ENCODE measurements at regions not wholly inside any gene's neighbourhood (a gene's known extent, or its start where the extent isn't known, plus 50 kb on each side); places are given as distances from the start of the nearest gene placed in this dataset.

DNA sequence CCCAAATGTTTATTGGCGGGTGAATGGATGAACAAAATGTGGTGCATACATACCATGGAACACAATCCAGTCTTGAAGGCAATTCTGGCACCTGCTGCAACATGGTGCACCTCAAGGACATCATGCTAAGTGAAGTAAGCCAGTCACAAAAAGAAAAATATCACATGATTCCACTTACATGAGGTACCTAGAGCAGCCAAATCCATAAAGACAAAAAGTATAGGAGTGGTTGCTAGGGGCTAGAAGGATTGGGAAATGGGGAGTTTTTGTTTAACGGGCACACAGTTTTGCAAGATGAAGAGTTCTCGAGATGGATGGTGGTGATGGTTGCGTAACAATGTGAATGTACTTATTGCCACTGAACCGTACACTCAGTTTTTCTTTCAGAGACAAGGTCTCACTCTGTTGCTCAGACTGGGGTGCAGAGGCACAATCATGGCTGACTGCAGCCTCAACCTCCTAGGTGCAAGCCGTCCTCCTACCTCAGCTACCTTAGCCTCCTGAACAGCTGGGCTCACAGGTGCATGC lies 90.9 kb upstream of the CERS6 start:
- no peak for TF ChIP-seq SIN3A (IDR thresholded peaks at IDR 0.05; ENCODE audit: borderline replicate concordance, insufficient read depth, low read depth, low read length)
- TF ChIP-seq, protein P1, sequence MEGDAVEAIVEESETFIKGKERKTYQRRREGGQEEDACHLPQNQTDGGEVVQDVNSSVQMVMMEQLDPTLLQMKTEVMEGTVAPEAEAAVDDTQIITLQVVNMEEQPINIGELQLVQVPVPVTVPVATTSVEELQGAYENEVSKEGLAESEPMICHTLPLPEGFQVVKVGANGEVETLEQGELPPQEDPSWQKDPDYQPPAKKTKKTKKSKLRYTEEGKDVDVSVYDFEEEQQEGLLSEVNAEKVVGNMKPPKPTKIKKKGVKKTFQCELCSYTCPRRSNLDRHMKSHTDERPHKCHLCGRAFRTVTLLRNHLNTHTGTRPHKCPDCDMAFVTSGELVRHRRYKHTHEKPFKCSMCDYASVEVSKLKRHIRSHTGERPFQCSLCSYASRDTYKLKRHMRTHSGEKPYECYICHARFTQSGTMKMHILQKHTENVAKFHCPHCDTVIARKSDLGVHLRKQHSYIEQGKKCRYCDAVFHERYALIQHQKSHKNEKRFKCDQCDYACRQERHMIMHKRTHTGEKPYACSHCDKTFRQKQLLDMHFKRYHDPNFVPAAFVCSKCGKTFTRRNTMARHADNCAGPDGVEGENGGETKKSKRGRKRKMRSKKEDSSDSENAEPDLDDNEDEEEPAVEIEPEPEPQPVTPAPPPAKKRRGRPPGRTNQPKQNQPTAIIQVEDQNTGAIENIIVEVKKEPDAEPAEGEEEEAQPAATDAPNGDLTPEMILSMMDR (IDR thresholded peaks at IDR 0.05) = no peak
- no peak for TF ChIP-seq POLR2AphosphoS5 (IDR thresholded peaks at IDR 0.05; ENCODE audit: low read depth, low read length)

All from Panc1 (cell line).